Endothelial cell of umbilical vein (primary cell): ENCODE measurements at regions not wholly inside any gene's neighbourhood (a gene's known extent, or its start where the extent isn't known, plus 50 kb on each side); places are given as distances from the start of the nearest gene placed in this dataset.

Experiments used
- EZH2 ChIP-seq: IDR thresholded peaks from 2 replicates; pipeline ENCODE4 v1.6.1; 2012; ENCODE audit warnings: borderline replicate concordance, low read depth, mild to moderate bottlenecking, moderate library complexity, low read length, inconsistent platforms; ENCODE audit not compliant: severe bottlenecking
- FOS ChIP-seq: IDR thresholded peaks from 2 replicates; pipeline ENCODE4 v1.6.1; 2011; ENCODE audit warnings: mild to moderate bottlenecking, low read length, moderate library complexity, borderline replicate concordance; ENCODE audit not compliant: insufficient read depth
- GATA2 ChIP-seq: IDR thresholded peaks from 2 replicates; pipeline ENCODE4 v1.7.0; 2011; ENCODE audit warnings: low read depth, mild to moderate bottlenecking, moderate library complexity, mixed read lengths, low read length; ENCODE audit not compliant: insufficient read length, insufficient read depth
- JUN ChIP-seq: IDR thresholded peaks from 2 replicates; pipeline ENCODE4 v1.6.1; 2011; ENCODE audit warnings: borderline replicate concordance, low read depth; ENCODE audit not compliant: insufficient read length, insufficient read depth
- MYC ChIP-seq: IDR thresholded peaks from one replicate; pipeline ENCODE4 v1.6.1; 2011; ENCODE audit warnings: mild to moderate bottlenecking, low read depth, low read length
- POLR2A ChIP-seq: IDR thresholded peaks from 2 replicates; pipeline ENCODE4 v1.6.1; 2012; ENCODE audit warnings: low read depth, mild to moderate bottlenecking, control low read depth, low read length
- POLR2AphosphoS5 ChIP-seq: IDR thresholded peaks from 2 replicates; pipeline ENCODE4 v1.6.1; 2012; ENCODE audit warnings: low read depth, mild to moderate bottlenecking, control low read depth, low read length, moderate library complexity; ENCODE audit not compliant: insufficient read depth
- TF ChIP-seq, protein P1 (sequence below), 2 donors: IDR thresholded peaks; 1 replicate in 1 of 2; 2 replicates in 1 of 2; pipeline ENCODE4 v1.5.1; 2011; ENCODE audit warnings: low read length in 2 of 2, mild to moderate bottlenecking in 2 of 2, moderate library complexity in 2 of 2, control low read depth in 1 of 2, inconsistent platforms in 1 of 2, low read depth in 1 of 2; ENCODE audit not compliant: insufficient read depth in 1 of 2; ENCODE audit errors: extremely low read depth in 1 of 2
- TF ChIP-seq, protein P2 (sequence below): IDR thresholded peaks from 2 replicates; pipeline ENCODE4 v1.6.1; 2011; ENCODE audit not compliant: insufficient read depth, insufficient read length

DNA sequence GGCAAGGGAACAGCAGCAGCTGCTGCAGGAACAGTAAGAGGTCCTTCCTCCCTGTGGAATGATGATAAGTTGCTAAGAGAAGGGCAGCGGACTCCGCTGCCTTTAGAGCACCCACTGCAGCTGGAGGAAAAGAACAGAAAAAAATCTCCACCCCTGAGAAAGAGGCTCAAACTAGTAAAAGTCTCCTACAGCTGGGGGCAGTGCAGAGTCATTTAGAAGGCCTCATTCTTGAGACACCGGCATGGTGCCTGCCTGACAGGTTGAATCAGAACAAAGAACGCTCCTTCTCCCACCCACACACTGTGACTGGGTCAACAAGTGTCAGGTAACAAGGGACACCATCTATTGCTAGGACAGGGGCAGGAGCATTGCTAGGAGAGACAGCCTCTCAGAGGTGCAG is 188.4 kb downstream of the ABHD5 start:
- TF ChIP-seq, protein P1, sequence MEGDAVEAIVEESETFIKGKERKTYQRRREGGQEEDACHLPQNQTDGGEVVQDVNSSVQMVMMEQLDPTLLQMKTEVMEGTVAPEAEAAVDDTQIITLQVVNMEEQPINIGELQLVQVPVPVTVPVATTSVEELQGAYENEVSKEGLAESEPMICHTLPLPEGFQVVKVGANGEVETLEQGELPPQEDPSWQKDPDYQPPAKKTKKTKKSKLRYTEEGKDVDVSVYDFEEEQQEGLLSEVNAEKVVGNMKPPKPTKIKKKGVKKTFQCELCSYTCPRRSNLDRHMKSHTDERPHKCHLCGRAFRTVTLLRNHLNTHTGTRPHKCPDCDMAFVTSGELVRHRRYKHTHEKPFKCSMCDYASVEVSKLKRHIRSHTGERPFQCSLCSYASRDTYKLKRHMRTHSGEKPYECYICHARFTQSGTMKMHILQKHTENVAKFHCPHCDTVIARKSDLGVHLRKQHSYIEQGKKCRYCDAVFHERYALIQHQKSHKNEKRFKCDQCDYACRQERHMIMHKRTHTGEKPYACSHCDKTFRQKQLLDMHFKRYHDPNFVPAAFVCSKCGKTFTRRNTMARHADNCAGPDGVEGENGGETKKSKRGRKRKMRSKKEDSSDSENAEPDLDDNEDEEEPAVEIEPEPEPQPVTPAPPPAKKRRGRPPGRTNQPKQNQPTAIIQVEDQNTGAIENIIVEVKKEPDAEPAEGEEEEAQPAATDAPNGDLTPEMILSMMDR (IDR thresholded peaks at IDR 0.05; ENCODE audit: extremely low read depth in 1 of 2, insufficient read depth in 1 of 2, low read depth in 1 of 2, low read length in 2 of 2): peak in 1 of 2 donors; percentile 21
- TF ChIP-seq POLR2A: no peak
- TF ChIP-seq EZH2: no peak
- no peak for TF ChIP-seq POLR2AphosphoS5
- no peak for TF ChIP-seq FOS
- no peak for TF ChIP-seq JUN
- TF ChIP-seq, protein P2, sequence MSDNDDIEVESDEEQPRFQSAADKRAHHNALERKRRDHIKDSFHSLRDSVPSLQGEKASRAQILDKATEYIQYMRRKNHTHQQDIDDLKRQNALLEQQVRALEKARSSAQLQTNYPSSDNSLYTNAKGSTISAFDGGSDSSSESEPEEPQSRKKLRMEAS: no peak
- TF ChIP-seq MYC: no peak
- no peak for TF ChIP-seq GATA2
